Mammary epithelial cell (primary cell): ENCODE measurements at regions not wholly inside any gene's neighbourhood (a gene's known extent, or its start where the extent isn't known, plus 50 kb on each side); places are given as distances from the start of the nearest gene placed in this dataset.
"Not testable (repeated sequence)": the region's sequence is repeated elsewhere in the genome, so short reads cannot be mapped to it uniquely, and the experiment has no call there.

Experiments used
- CTCF ChIP-seq, 2 donors: IDR thresholded peaks in 1 of 2; conservative IDR thresholded peaks in 1 of 2; 2 replicates each; pipeline ENCODE4 v1.5.1; 2011 to 2012; ENCODE audit warnings: inconsistent platforms in 2 of 2, low read length in 2 of 2, mild to moderate bottlenecking in 2 of 2, control low read depth in 1 of 2, low read depth in 1 of 2; ENCODE audit not compliant: insufficient read depth in 1 of 2; ENCODE audit errors: extremely low read depth in 1 of 2
- EZH2 ChIP-seq: IDR thresholded peaks from 2 replicates; pipeline ENCODE4 v1.6.1; 2012; ENCODE audit warnings: low read length, inconsistent platforms, borderline replicate concordance

GRCh38 chr9:42282531-42283178 is 99.2 kb downstream of the SPATA31A6 start:
- not testable (repeated sequence) for TF ChIP-seq CTCF (conservative IDR thresholded peaks at IDR 0.05 in 1 of 2, IDR thresholded peaks at IDR 0.05 in 1 of 2; ENCODE audit: extremely low read depth in 1 of 2, insufficient read depth in 1 of 2, low read depth in 1 of 2, low read length in 2 of 2); EZH2
